GM12874 (cell line): ENCODE measurements at regions not wholly inside any gene's neighbourhood (a gene's known extent, or its start where the extent isn't known, plus 50 kb on each side); places are given as distances from the start of the nearest gene placed in this dataset.

ENCODE experiments used
- CTCF ChIP-seq: IDR thresholded peaks from 2 replicates; pipeline ENCODE4 v1.5.1; 2011; ENCODE audit warnings: low read depth, mild to moderate bottlenecking, control low read depth, low read length, moderate library complexity; ENCODE audit not compliant: insufficient read depth

- no peak for TF ChIP-seq CTCF
Measured at GRCh38 chr14:23894362-23895052, 59.1 kb upstream of the DHRS4 start.

DNA sequence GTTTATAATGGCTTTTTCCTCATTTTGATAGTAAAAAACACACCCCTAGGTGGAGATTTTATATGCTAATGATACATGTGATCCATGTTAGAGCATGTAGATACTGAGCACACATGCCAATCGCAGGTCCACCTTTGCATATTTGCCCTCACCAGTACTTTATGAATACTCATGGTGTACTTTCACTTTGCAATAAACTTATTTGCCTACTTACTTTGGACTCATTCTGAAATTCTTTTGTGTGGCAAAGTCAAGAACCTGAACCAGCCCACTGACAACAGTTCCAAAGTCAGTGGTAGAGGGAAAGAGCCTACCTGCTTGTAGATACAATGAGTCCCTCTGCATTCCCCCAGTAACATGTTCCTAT lies 58.5 kb upstream of the DHRS4 start:
- TF ChIP-seq CTCF: no peak

DNA sequence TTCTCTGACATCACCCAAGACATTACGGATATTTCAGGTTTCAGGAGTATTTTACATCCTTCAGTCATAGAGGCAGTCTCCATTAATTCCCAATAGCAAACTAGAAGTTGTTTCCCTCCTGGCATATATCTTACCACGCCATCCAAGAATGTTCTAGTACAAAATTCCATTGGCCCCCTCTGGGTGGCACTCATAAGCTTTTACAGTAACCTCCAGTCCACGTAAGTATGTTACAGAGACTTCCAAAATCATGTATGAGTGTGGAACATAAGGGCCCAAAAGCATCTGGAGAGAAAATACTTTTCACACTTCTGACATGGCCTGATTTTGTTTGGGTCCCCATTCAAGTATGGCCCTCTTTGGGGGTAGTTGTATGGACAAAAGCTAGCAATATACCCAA lies 58.1 kb upstream of the DHRS4 start:
- no peak for TF ChIP-seq CTCF

DNA sequence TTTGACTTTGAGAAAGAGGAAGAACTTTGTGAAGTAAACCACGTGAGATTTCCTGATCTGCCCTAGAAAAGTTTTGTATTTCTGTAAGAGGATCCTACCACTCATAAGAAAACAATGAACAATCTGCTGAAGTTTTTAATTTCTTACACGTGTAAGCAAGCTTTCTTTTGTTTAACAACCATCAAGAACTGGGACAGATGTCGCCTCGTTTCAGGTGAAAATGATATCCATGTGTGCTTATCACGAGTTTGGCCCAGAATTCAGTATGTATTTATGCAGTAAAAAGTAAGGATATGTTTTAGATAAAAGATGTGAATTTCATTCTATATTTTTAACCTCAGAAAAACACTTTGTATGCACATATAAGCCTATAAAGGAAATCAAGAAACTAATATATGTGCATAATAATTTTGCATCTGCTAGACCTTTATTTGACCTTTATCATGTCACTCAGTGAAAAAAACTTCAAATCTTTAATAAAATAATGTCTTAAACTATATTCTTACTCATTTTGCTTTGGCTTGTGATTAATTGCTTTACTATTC lies 56.9 kb upstream of the DHRS4 start:
- TF ChIP-seq CTCF: no peak

DNA sequence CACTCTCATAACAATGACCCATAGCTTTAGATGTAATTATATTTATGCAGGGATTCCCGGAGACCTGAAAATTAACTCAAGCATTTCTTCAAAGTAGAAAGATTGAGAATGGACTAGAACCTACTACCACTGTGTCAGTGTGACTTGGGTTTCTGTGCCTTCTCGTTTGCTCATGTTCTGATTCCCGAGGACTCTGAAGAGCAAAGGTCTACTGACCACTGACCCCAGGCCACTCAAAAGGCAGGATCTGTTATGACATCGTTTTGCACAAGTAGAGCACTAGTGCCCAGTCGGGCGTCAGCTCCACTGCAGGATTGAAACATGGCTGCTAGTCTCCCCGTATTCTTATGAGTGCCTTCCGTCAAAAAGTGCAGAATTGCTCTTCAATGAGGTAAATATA lies 53.8 kb upstream of the DHRS4 start:
- TF ChIP-seq CTCF: no peak

GRCh38 chr14:23903442-23903841 lies 50.1 kb upstream of the DHRS4 start:
- no peak for TF ChIP-seq CTCF
